ENCODE measurements at regions not wholly inside any gene's neighbourhood (a gene's known extent, or its start where the extent isn't known, plus 50 kb on each side); places are given as distances from the start of the nearest gene placed in this dataset.

DNA sequence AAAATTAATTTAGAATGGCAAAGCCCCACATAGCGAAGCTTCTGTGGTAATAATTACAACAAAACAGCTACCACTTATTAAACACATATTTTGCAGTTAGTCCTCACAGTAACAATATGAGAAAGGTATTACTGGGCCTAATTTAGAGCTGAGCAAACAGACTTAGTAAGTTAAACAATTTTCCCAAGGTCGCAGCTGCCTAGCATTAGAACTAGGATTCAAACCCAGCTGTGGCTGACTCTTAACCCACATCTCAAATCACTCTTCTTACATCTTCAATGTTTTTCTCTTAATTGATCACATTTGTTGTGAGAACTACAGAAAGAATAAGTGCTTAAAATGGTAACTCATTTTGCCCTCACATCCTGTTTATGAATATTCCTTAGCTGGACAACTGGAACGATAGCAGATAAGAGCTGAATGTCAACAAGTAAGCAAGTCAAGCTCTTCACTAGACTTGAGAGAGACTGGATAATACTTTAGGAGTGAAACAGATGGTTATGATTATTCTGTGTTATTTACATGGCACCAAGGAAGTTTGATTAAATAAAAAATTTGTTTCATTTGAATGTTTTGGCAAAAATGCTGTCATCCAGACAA is 59.4 kb upstream of the TMEM17 start:
- no peak for DNase-seq (ENCODE audit: low spot score)

DNA sequence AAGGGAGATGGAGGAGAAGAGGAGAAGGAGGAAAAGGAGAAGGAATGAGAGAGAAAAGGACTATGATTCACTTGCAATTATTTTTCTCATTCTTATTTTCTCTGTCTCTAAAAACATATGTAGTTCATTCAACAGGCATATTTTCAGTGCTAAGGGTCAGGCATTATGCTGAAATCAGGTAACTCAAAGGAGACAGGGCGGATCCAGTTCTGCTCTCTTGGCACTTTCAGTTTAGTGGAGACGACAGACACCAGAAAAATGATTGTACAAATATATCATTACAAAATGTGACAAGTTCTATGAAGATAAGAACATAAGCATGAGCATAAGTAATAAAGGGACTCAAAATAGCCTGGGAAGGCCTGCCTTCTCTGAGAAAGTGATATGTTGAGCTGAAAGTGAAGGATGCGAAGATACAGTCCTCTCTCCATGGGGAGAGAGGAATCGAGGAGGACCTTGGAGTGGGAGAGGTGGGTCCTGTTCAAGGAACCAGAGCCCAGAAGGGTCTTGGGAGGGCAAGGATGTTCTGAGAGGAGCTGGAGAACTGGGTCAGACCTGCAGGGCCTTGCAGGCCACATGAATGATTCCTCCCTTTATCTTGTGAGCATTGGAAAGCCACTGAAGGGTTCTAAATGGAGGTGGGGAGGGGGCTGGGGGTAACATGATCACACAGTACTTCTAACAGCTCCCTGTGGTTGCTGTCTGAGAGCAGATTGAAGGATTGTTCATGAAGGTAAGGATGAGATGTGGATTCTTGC is 58.6 kb upstream of the TMEM17 start:
- no peak for DNase-seq (ENCODE audit: low spot score)

DNA sequence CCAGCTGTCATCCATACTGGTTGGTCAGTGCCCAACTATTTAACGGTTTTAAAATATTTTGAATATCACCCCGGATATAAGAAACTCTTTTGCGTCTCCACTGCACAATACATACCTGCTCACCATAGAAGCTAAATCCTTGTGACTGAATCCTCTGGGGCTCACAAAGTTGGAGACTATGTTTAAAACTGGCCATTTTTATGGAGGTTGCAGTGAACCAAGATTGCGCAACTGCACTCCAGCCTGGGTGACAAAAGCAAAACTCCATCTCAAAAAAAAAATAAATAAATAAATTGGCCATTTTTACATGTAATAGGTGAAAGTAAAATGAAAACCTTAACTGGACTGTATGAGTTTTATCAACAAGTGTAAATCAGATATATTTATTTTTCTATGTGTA is 55.6 kb upstream of the TMEM17 start:
- no peak for DNase-seq (ENCODE audit: low spot score)

DNA sequence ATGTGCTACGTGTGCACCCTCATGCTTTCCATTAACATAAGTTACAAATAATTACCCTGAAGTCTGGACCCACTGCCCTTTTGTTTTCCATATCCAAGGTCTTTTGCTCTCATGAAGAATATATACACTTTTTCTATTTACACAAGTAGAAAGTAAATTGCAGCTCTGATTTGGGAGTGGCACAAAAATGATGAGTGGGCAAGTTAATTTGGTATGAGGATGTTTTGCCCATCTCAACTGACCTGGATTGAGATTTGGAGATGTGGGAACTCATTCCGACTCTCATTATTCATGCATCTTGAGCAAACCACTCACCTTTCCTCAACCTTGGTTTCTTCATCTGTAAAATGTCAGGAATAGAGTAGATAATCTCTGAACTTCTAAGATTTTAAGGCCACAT is 53.6 kb upstream of the TMEM17 start:
- no peak for DNase-seq (ENCODE audit: low spot score)

DNA sequence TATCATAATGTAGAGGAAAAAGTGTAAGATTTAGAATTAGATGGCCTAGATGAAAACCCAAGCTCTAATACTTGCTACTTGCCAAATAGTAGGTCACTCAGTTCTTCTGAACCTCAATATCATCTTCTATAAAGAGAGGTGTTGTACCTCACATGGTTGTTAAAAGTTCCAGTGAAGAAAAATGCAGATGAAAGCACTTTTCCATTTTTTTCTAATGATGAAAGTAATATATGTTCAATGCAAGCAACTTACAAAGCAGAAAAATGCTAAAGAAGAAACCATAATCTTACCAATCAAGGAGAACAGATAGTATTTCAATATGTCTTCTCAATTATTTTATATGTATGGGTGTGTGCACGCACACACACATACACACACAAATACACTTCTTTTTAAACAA is 52.7 kb upstream of the TMEM17 start:
- DNase-seq (ENCODE audit: low spot score): no peak

DNA sequence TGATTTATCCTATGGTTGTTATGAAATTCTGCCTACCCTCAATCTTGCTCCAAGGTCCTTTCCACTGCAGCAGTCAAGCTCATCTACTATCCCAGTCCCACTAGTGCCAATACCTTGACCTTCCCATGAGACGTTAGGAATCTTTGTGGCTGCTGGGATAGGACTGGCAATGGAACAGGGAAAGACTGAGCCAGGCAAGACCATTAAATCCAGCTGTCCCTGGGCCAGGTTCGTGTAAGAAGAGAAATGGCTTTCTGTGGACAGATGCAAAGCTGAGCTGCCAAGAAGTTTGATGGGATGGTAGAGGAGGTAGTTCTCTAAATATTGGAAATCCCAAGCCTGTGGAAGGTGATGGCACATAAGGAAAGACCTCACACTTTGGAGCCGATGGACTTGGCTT is 50.1 kb upstream of the TMEM17 start:
- DNase-seq (ENCODE audit: low spot score): no peak

Data from D341Med (cell line).